HTR-8/SVneo (cell line): ENCODE measurements at regions not wholly inside any gene's neighbourhood (a gene's known extent, or its start where the extent isn't known, plus 50 kb on each side); places are given as distances from the start of the nearest gene placed in this dataset.
A peak's percentile ranks its signal among the peaks of the same experiment; 100 is the strongest.

Experiments used
- DNase-seq: peaks from one replicate; pipeline ENCODE4 v3.0.0; 2011; ENCODE audit warnings: low spot score, mixed read lengths; ENCODE audit not compliant: insufficient read length
- FAIRE-seq: peaks from 2 replicates; lab custom pipeline; 2011; peaks lifted over from hg19 to GRCh38; lab: Jason Lieb, UNC

DNA sequence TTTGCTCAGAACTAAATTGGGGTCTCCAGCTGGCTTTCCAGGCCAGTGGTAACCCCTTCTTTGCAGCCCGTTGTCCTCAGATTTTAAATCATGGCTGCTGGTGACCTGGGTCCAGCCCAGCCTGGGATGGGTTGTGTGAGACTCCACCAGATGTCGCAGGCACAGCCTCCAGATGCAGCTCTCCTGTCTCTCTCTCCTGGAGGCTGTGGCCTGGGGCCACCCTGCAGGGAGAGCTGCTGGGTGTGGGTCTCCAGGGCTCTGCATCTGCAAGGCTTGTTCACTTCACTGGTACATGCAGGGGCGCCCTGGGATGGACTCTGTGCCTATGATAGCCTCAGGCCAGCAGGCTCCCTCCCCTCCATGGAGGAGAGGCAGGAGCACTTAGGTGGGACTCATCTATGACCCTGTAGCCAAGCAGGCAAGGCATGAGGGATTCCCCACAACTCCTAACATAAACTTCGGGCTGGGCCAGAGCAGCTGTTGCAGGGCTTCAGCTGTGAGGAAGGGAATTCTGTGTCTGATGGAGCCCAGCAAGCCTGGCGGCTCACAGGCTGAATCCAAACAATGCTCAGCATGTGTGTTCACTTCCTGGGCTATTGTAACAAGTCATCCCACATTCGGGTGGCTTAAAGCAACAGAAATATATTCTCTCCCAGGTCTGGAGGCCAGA lies 94.7 kb upstream of the NXT1 start:
- FAIRE-seq (no peak), DNase-seq (no peak)

DNA sequence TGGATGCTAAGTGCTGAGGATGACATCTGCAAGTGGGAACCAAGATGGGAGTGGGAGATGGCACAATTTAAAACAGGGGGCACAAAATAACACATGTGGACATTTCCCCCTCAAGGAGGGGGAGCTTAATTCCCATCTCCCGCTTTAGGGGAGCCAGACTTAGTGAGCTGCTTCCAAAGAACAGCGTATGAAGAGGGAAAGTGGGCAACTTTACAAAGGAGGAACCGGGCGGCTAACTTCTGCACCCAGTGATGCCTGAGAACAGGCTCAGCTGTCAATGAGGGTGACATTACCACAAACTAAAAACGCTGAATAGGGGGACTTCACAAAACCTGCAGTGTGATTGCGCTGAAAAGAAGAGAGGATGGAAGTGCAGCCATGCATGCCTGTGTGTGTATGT lies 95.5 kb upstream of the NXT1 start:
- FAIRE-seq (peak; percentile 40), DNase-seq (no peak)

DNA sequence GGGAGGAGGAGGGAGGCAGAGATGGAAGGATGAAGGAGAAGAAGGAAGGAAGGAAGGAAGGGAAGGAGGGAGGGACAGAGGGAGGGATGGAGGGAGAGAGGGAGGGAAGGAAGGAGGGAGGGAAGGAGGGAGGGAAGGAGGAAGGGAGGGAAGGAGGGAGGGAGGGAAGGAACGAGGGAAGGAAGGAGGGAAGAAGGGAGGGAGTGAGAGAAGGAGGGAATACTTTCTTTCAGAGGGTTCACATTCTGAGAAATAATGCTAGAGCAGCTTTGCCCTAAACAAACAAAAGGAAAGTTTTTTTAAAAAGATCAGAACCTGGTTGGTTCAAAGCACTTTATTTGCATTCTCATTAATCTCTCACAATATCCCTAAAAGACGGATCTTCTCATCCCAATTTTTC lies 96.1 kb upstream of the NXT1 start:
- FAIRE-seq (no peak), DNase-seq (no peak)

DNA sequence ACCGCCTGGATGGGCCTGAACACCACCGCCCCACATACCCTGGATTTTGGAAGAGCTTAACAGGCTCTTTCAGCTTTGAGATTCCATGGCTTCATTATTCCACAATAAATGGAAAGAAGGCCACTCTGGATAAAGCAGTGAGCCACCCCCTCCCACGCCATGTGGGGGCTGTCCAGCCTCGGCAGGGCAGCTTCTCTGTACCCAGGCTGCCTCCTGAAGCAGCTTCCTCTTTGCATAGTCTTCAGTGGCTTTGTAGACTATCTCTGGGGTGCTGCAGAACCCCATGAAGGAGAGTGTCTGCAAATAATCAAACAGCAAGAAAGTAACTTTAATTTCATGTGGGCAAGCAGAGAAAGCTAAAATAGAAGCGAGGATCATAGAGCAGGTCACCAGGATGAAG lies 96.6 kb upstream of the NXT1 start:
- FAIRE-seq (no peak), DNase-seq (no peak)

DNA sequence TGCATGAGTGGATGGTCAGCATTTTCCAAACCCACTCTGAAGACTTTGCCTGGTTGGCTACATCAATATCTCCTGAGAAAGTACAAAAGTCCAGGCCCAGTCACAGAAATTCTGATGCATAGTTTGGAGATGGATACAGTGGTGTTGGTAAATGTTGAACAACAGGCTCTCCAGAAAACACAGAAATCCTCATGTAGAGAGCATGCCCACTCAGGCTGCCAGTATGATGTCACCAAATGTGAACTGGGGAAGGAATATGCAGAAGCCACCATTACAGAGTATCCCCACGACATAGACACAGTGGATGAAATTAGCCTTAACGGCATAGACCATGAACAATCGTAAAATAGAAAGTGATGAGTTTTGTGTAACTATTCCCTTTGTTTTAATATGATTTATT lies 97.1 kb upstream of the NXT1 start:
- no peak for DNase-seq
- FAIRE-seq: no peak

DNA sequence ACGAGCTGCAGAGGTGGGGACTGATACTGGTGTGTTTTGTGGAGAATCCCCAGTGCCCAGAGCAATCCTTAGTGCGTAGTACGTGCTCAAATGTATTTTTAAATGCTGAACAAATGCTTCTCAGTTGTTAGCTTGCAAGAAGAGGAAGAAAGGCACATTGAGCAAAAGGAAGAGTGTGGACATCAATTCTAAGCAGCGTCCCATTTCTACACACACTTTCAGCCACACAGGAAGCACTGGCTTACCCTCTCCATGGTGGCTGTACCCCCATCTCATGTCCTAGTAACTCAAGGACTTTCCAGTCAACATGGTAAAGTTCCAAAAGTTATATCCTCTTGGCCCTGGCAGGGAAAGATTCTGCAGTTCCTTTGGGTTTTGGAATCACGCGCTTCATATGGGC lies 98.8 kb upstream of the NXT1 start:
- DNase-seq: no peak
- no peak for FAIRE-seq

DNA sequence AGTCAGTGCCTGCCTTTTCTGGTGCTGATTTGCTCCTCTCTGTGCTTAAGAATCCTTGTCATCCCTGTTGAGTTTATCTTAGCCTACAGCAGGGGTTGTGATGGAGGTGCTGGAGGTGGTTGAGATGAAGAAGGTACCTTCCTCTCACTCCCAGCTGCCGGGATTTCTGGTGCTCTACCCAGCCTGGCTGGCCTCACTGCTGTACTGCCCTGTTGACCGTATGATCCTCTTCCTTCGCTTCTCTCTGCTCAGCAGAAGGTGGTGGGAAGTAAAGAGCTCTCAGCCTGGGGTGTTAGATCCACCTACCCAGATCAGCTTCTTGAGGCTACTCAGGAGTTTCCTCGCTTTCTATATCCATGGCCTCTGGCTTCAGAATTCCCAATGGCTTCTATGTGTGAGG lies 101.0 kb upstream of the NXT1 start:
- FAIRE-seq: no peak
- no peak for DNase-seq

DNA sequence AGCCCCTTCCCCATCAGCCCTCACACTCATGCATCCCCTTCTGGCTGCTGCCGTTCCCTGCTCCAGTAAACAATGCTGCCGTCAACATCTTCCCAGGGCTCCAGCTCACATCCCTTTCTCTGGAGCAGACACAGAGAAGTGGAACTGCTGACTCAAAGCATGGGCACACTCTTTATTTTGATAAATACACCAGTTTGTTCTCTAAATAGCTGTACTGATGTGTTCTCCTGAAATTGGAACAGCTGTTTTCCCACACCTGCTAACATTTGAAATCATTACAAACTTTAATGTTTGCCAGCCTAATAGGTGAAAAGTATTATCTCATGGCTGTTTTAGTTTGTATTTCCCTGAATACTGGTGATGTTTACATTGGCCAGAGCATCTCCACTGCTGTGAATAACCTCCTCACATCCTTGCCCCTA lies 102.1 kb upstream of the NXT1 start:
- DNase-seq: no peak
- FAIRE-seq: no peak

DNA sequence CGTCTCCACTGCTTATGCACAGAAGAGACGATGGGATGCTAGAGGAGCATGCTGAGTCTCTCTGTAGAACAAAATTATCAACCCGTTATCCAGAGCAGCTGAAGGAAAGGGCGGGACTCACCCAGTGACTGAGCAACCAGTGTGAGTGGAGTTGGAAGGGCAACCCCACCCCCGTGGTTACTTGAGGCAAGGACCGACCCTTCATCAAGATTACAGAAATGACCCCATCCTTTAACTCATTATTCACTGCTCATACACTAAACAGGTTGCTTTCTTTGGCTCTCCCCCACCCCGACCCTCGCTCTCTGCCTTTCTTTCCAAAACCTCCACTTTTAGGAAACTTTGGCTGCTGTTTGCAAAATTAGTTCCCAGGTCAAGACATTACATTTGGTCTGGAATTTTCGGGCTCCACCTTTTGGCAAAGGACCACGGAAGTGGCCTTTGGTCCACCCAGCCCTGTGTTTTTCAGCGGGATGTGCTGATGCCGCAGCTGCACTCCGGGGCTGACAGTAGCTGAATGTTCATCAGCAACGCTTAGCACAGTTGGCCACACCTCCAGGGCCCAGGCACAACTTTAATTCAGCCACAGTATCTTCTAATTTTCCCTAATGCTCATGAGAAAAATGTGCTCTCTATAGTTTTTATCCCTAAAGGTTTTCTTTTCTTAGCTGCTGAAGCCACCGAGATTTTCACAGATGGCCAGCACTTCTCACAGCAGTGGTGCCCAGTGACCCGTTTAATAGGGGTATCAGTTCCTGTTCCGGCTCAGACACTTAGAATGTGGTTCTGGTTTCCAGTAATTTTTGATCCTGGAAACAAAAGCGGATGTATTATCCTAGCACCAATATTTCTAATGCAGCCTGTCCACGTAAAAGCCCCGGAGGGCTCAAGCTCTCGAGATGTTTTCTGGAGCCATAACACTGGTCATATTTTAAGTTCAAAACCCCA lies 103.6 kb upstream of the NXT1 start:
- no peak for DNase-seq
- FAIRE-seq: no peak

DNA sequence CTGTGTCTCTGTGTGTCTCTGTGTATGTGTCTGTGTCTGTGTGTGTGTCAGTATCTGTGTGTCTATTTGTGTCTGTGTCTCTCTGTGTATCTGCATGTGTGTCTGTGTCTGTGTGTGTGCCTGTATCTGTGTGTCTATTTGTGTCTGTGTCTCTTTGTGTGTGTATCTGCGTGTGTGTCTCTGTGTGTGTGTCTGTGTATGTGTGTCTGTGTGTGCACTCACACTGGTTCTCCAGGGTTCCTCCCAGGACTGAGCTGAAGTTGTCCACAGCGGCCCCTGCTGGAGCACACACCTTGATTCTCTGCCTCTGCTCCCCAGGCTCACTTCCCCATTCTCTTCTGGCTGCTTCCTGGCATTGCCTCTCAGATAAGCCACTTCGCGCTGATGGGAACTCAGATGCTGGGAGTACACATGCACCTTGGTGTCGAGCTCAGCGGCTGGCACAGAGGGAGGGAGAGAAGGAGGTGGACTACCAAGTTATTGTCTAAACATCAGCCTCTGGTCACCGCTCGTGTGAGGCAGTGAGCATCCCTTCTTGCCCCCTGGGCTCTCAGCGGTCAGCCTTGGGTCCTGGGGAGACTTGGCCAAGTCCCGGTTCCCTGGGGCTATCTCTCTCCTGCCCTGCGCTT lies 104.9 kb upstream of the NXT1 start:
- DNase-seq (no peak), FAIRE-seq (peak; percentile 80)

DNA sequence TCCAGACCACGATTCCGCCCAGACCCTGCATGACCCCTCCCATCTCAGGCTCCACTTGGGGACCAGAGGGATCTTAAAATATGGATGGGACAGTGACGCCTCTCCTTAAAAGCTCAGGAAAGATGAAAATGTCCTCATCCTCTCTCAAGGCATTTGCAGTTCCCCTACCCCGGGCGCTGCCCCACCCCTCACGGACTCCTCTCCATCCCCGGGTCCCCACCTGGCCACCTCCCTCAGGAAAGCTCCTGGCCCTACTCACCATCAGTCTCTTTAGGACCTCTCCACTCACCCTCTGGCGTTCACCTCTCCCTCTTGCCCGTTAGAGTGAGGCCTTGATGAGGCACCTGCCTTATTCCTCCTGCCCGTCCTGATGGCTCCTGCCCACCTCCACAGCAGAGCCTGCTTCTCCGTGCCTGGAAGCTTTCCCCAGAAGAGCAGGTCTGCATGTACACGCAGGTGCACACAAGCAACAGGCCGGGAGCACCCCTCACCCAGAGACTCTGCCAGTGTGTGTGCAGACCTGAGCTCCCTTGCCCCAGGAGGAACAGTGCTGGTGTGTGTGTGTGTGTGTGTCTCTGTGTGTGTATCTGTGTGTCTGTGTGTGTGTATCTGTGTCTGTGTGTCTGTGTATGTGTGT lies 105.6 kb upstream of the NXT1 start:
- DNase-seq: no peak
- FAIRE-seq: no peak

DNA sequence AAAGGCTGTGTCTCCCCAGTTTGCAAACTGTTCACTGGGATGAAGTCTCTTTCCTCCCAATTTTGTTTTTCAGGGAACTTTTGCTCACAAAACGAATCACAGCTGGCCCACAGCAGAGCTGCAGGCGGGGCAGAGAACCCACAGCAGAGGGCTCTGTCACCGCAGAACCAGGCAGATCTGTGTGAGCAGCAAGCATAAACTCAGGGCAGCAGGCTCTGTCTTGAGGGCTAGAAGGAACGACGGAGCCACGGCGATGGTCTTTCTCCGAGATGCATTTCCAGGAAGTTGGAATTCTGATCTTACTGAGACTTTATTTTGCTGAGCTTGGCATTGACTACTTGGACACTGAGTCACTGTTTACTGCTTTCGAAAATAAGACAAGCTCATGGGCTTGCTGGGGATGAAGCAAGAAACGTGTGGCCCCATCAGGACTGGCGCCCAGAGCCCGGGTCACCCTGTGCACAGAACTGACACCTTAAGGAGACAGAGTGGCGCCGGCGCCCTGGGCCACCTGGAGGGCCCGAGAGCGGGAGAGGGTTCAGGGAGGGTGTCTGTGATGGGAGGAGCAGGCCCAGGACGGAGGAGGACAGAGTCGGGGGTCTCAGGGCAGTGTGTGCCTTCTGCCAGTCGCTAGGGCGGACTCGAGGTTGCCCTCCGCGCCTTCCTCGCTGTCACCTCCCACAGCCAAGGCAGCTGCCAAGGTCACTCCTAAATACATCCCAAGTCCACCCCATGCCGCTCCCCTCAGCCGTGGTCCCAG lies 106.3 kb upstream of the NXT1 start:
- no peak for FAIRE-seq
- DNase-seq: no peak

DNA sequence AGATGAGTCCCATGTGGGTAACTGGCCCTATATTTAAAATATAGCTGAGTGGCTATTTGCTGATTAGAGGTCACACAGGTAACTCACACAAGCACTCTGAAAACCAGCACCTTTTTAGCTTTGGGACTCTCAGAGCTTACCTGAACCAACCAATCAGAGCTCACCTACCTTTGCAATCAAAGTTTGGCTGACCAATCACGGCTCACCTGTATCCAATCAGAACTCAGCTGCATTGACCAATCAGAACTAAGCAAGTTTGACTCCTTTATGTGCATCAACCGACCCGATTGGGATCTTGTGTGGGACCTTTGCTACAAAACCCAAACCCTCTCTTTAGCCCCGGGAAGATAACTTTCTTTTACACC lies 106.8 kb upstream of the NXT1 start:
- FAIRE-seq (no peak), DNase-seq (no peak)

DNA sequence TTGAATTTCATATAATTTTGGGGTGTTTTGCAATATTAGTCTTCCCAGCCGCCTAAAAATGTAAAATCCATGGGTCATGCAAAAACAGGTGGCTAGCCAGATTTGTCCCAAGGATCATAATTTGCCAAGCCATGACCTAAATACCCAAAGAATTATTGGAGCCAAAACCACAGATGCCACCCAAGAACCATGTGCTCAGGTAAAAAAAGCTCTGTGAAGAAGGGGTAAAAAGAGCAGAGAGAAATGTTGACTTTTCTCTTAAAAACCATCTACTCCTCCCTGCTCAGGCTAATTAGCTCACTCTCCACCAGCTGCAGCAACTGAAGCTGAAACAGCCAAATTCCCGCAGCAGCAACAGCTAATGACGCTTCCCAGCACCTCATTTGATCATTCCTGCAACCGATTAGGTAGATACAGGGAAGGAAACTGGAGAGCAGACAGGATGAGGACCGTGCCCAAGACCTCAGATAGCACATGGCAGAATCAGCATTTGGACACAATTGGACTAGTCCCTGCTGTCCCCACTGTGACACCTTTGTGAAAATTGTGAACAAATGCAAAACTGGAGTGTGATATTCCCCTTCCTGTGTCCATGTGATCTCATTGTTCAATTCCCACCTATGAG lies 107.9 kb upstream of the NXT1 start:
- no peak for DNase-seq
- FAIRE-seq: no peak

DNA sequence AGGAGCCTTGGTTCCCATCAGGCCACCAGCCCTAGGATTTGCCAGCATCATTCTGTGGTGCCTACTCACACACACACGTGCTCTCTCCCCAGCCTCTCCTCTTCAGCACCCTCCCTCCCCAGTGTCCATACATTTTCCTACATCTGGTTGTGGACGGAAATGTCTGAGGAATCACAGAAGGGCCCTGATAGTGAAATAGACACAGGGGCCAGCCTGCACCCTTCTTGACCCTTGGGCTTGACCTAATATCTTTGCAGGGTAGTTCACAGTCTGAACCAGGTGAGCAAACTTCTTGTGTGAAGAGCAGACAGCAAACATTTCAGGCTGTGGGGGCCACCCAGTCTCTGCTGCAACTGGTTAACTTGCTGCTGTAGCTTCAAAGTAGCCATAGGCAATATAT lies 108.5 kb upstream of the NXT1 start:
- no peak for FAIRE-seq
- no peak for DNase-seq

DNA sequence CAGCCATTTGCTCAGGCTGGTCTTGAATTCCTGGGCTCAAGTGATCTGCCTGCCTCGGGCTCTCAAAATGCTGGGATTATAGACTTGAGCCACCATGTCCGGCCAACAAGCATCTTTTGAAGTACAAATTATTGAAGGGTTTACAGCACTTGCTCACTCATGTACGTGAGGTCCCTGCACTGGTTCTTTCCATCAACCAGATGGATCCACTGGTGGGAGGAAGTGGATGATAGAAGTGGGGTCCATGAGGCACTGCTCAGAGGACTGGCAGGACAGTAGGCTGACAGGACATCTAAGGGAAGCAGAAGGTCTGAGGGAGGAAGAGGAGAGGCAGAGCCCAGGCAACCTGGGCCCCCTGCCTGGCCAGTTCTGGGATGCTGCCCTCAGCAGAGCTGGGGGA lies 109.2 kb upstream of the NXT1 start:
- no peak for DNase-seq
- FAIRE-seq: no peak

DNA sequence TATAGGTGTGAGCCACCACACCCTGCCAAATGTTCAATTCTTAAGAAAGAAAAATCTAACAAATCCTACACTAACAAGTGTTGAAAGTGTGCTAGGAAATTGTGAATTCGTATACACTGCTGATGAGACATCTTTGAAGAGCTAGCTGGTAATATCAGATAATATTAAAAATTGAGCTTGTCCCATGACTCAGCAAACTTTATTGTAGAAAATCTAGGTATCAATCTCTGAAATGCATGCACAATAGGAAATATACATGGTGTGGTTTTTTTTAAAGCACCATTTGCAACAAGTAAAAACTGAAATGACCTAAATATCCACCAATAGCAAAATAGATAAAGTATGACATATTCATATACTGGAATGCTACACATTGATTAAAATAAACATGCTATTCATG lies 110.1 kb upstream of the NXT1 start:
- no peak for DNase-seq
- FAIRE-seq: no peak

DNA sequence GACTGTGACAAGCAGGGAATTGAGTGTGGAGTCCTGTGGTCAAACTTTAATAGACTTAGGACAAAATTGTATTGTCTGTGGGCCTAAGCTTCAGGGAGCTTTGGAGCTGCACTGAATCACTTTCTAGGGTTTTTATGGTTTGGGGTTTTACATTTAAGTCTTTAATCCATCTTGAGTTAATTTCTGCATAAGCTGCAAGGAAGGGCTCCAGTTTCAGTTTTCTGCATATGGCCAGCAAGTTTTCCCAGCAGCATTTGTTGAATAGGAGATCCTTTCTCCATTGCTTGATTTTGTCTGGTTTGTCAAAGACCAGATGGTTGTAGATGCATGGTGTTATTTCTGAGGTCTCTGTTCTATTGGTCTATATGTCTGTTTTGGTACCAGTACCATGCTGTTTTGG lies 113.4 kb upstream of the NXT1 start:
- FAIRE-seq (no peak), DNase-seq (no peak)

DNA sequence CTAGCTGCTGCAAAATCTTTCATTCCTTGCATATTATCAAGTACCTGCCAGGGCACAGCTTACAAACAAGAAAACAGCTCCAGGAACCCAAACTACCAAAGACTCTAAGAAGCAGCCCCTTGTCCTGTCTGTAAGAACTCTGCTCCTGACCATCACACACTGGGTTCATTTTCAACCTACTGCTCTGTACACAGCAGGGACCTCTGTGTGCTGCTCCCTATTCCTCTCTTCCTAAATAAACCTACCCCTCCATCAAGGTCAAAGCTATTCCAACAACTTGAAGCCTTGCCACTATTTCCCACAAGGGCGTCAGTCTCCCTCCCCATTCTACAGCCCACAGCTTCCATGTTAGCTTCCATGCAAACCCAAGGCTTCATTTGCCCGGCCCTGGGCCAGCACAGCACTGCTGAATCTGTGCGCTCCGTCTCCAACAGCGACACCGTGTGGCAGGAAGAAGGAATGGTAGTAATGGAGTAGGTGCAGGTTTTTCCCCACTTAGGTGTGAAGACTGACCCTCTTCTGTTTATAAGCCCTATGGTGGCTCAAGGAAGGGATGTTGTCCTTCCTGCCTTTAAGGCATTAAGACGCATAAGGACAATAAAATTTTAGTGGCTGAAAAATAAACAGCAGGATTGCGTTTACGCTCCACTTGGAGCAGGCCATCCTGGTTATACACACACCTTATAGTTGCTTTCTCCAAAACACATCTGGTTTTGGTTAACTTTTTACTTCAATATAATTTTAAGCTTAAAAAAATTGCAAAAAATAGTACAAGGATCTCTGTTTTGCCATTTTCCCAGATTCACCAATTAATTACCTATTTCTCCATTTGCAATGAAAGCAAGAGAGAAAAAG lies 115.2 kb upstream of the NXT1 start:
- no peak for DNase-seq
- peak; percentile 64 for FAIRE-seq
